Activated T-cell treated with anti-CD3 and anti-CD28 coated beads, Interleukin-2, amount 50 U/mL, for 72 hours (primary cell): ENCODE measurements at regions not wholly inside any gene's neighbourhood (a gene's known extent, or its start where the extent isn't known, plus 50 kb on each side); places are given as distances from the start of the nearest gene placed in this dataset.

ENCODE experiments used
- ATAC-seq, 2 donors: fragments of 150-1000 bp; cut with Tn5 transposase; replicated peaks in 1 of 2; 2 replicates each; pipeline ENCODE4 v1.10.0; 2021; ENCODE audit warnings: moderate library complexity in 2 of 2, mild to moderate bottlenecking in 1 of 2
- DNase-seq, 2 donors: peaks; one replicate each; pipeline ENCODE4 v3.0.0; 2021 to 2022; ENCODE audit warnings: mixed read lengths in 1 of 2
- H3K27ac Mint-ChIP-seq: one replicate; pipeline ENCODE4 v1.8.0; 2022; ENCODE audit warnings: mild to moderate bottlenecking, moderate library complexity, mixed read lengths
- H3K27me3 Mint-ChIP-seq: one replicate; pipeline ENCODE4 v1.8.0; 2022; ENCODE audit warnings: low read depth, mixed read lengths
- H3K36me3 Mint-ChIP-seq, 2 donors: one replicate each; pipeline ENCODE4 v1.8.0; 2022; ENCODE audit warnings: mixed read lengths in 2 of 2, mild to moderate bottlenecking in 1 of 2; ENCODE audit not compliant: insufficient read depth in 2 of 2
- H3K4me1 Mint-ChIP-seq: one replicate; pipeline ENCODE4 v1.8.0; 2022; ENCODE audit warnings: low read depth, mixed read lengths
- H3K4me3 Mint-ChIP-seq, 2 donors: one replicate each; pipeline ENCODE4 v1.8.0; 2022; ENCODE audit warnings: mild to moderate bottlenecking in 2 of 2, mixed read lengths in 2 of 2, moderate library complexity in 2 of 2
- H3K9me3 Mint-ChIP-seq, 2 donors: one replicate each; pipeline ENCODE4 v1.8.0; 2022; ENCODE audit warnings: mixed read lengths in 2 of 2

GRCh38 chr19:31499281-31500196 is 150.3 kb upstream of the TSHZ3 start:
- Mint-ChIP-seq H3K27me3 (no peaks in the 10 kb centered on the region), H3K9me3 (no peaks in the 10 kb centered on the region), H3K27ac (no peak overlapping the region), H3K4me3 (no peak overlapping the region), H3K36me3 (no peaks in the 10 kb centered on the region), H3K4me1 (no peaks in the 10 kb centered on the region)
- ATAC-seq (no peak), DNase-seq (no peak)

DNA sequence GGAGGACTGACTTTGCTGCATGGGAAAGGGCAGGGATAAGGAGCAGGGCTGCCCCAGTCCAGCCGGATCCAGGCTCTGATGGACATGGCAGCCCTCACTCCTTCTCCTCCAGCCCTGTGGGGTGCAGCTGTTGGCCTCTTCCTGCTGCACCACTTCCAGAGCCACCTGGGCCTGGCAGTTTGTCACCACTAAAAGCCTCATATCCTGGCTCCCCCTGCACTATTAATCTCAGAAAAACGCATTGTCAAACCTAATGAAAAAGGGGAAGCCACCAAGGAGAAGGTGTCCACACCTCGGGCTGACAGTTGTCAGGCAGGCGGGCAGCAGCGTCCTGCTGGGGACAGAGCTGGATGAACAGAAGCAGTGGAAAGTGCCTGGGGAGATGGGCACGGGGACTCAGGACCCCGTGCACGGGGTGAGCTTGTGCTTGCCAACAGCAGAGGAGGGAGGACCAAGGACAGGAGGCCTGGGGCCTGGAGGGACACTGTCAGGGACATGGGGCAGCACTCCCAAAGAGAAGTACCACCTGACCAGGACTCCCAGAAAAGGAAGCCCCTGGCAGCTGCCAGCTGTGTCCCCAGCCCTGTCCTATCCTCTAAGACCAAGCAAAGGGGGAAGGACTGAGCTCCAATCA is 151.1 kb upstream of the TSHZ3 start:
- H3K27me3 Mint-ChIP-seq = no peaks in the 10 kb centered on the region
- H3K4me1 Mint-ChIP-seq = no peaks in the 10 kb centered on the region
- no peak for ATAC-seq
- no peak for DNase-seq
- no peaks in the 10 kb centered on the region for H3K9me3 Mint-ChIP-seq
- no peaks in the 10 kb centered on the region for H3K36me3 Mint-ChIP-seq
- H3K4me3 Mint-ChIP-seq = no peak overlapping the region
- H3K27ac Mint-ChIP-seq = no peak overlapping the region

GRCh38 chr19:31500946-31501345 is 151.7 kb upstream of the TSHZ3 start:
- DNase-seq (no peak), ATAC-seq (no peak)
- Mint-ChIP-seq H3K27ac (no peak overlapping the region), H3K27me3 (no peaks in the 10 kb centered on the region), H3K4me1 (no peaks in the 10 kb centered on the region), H3K36me3 (no peaks in the 10 kb centered on the region), H3K4me3 (no peak overlapping the region), H3K9me3 (no peaks in the 10 kb centered on the region)

- no peaks in the 10 kb centered on the region for H3K36me3 Mint-ChIP-seq
- no peaks in the 10 kb centered on the region for H3K27me3 Mint-ChIP-seq
- H3K4me1 Mint-ChIP-seq = no peaks in the 10 kb centered on the region
- no peak overlapping the region for H3K27ac Mint-ChIP-seq
- no peaks in the 10 kb centered on the region for H3K9me3 Mint-ChIP-seq
- ATAC-seq (no peak), DNase-seq (no peak)
- no peak overlapping the region for H3K4me3 Mint-ChIP-seq
Observed at GRCh38 chr19:31501427-31502195, 152.4 kb upstream of the TSHZ3 start.

GRCh38 chr19:31502536-31503170 is 153.4 kb upstream of the TSHZ3 start:
- H3K4me3 Mint-ChIP-seq = no peak overlapping the region
- ATAC-seq = no peak
- no peaks in the 10 kb centered on the region for H3K36me3 Mint-ChIP-seq
- no peaks in the 10 kb centered on the region for H3K9me3 Mint-ChIP-seq
- H3K27me3 Mint-ChIP-seq = no peaks in the 10 kb centered on the region
- no peak for DNase-seq
- no peak overlapping the region for H3K27ac Mint-ChIP-seq
- no peaks in the 10 kb centered on the region for H3K4me1 Mint-ChIP-seq

- Mint-ChIP-seq H3K4me3 (no peak overlapping the region), H3K4me1 (no peaks in the 10 kb centered on the region), H3K36me3 (no peaks in the 10 kb centered on the region), H3K27me3 (no peaks in the 10 kb centered on the region), H3K27ac (no peak overlapping the region), H3K9me3 (no peaks in the 10 kb centered on the region)
- DNase-seq = no peak
- no peak for ATAC-seq
Observed at GRCh38 chr19:31503211-31503610, 154.0 kb upstream of the TSHZ3 start.

- DNase-seq = no peak
- no peaks in the 10 kb centered on the region for H3K27me3 Mint-ChIP-seq
Observed at GRCh38 chr19:31504221-31504620, 155.0 kb upstream of the TSHZ3 start.

GRCh38 chr19:31505596-31505910 is 156.3 kb upstream of the TSHZ3 start:
- Mint-ChIP-seq H3K9me3 (peaks cover 0 to 2% of the 10 kb centered on the region in 2 donors), H3K4me3 (no peak overlapping the region)
- ATAC-seq = no peak

More at GRCh38 chr19:31504221-31504620, 155.0 kb upstream of the TSHZ3 start:
- Mint-ChIP-seq H3K27ac (no peak overlapping the region), H3K36me3 (no peaks in the 10 kb centered on the region), H3K4me3 (no peak overlapping the region), H3K4me1 (no peaks in the 10 kb centered on the region), H3K9me3 (peaks cover 0 to 2% of the 10 kb centered on the region in 2 donors)
- no peak for ATAC-seq

GRCh38 chr19:31506102-31506501 is 156.9 kb upstream of the TSHZ3 start:
- Mint-ChIP-seq H3K27ac (no peak overlapping the region), H3K4me3 (no peak overlapping the region), H3K4me1 (no peaks in the 10 kb centered on the region), H3K9me3 (peaks cover 0 to 2% of the 10 kb centered on the region in 2 donors), H3K27me3 (no peaks in the 10 kb centered on the region), H3K36me3 (no peaks in the 10 kb centered on the region)
- DNase-seq = no peak
- ATAC-seq = no peak

More at GRCh38 chr19:31505596-31505910, 156.3 kb upstream of the TSHZ3 start:
- H3K4me1 Mint-ChIP-seq = no peaks in the 10 kb centered on the region
- H3K27me3 Mint-ChIP-seq = no peaks in the 10 kb centered on the region
- no peak for DNase-seq
- H3K27ac Mint-ChIP-seq = no peak overlapping the region
- no peaks in the 10 kb centered on the region for H3K36me3 Mint-ChIP-seq

DNA sequence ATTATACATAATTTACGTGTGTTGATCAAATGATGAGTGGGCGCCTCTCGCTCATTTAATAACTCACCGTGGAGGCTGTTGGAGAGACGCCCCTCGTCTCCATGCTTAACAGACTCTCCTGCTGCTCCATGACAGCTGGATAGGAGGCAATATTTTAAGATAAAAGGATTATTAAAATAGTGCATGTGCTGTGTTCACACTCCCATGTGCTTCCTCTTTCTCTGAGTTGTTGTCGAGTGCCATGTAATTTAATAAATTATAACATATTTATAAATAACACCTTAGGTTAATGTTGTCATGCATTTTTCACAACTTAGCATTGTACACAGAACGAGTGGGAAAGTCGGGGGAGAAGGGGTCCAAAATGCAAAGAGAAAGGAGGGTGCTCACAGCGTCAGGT is 161.4 kb upstream of the TSHZ3 start:
- no peak overlapping the region for H3K4me3 Mint-ChIP-seq
- H3K4me1 Mint-ChIP-seq = no peaks in the 10 kb centered on the region
- H3K9me3 Mint-ChIP-seq = peaks cover 0 to 2% of the 10 kb centered on the region in 2 donors
- no peaks in the 10 kb centered on the region for H3K36me3 Mint-ChIP-seq
- no peak for DNase-seq
- no peak overlapping the region for H3K27ac Mint-ChIP-seq
- ATAC-seq = no peak
- H3K27me3 Mint-ChIP-seq = no peaks in the 10 kb centered on the region

DNA sequence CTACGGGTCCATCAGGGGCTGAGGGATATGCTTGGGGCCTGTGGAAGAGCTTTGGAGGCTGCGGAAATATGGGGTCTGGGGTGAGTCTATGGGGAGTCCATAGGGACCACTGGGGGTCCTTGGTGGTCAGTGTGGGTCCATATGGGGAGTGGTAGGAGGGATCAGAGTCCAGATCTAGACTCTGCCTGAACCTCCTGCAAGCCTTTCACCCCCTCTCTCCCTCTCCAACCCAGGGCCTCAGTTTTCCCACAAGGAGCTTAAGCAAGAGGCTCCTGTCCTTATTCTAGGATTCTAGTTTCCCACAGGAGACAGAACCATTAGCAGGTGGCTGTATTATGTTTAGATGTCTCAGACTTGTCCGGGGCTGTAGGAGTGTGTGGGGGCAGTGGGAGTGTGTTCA is 161.9 kb upstream of the TSHZ3 start:
- Mint-ChIP-seq H3K27ac (no peak overlapping the region), H3K4me1 (no peaks in the 10 kb centered on the region), H3K9me3 (peaks cover 0 to 2% of the 10 kb centered on the region in 2 donors), H3K4me3 (no peak overlapping the region), H3K36me3 (no peaks in the 10 kb centered on the region), H3K27me3 (no peaks in the 10 kb centered on the region)
- DNase-seq = no peak
- no peak for ATAC-seq

GRCh38 chr19:31511696-31512095 is 162.5 kb upstream of the TSHZ3 start:
- Mint-ChIP-seq H3K4me3 (no peak overlapping the region), H3K27me3 (no peaks in the 10 kb centered on the region), H3K36me3 (no peaks in the 10 kb centered on the region), H3K27ac (no peak overlapping the region), H3K9me3 (peaks cover 0 to 2% of the 10 kb centered on the region in 2 donors), H3K4me1 (no peaks in the 10 kb centered on the region)
- DNase-seq (no peak), ATAC-seq (no peak)
